HG02623 (cell line): ENCODE measurements at regions not wholly inside any gene's neighbourhood (a gene's known extent, or its start where the extent isn't known, plus 50 kb on each side); places are given as distances from the start of the nearest gene placed in this dataset.
"Not testable (repeated sequence)": the region's sequence is repeated elsewhere in the genome, so short reads cannot be mapped to it uniquely, and the experiment has no call there.

Experiments
- ATAC-seq: cut with Tn5 transposase; IDR thresholded peaks from one replicate; pipeline ENCODE4 v1.9.1; 2021; ENCODE audit warnings: moderate library complexity; ENCODE audit not compliant: unreplicated experiment

DNA sequence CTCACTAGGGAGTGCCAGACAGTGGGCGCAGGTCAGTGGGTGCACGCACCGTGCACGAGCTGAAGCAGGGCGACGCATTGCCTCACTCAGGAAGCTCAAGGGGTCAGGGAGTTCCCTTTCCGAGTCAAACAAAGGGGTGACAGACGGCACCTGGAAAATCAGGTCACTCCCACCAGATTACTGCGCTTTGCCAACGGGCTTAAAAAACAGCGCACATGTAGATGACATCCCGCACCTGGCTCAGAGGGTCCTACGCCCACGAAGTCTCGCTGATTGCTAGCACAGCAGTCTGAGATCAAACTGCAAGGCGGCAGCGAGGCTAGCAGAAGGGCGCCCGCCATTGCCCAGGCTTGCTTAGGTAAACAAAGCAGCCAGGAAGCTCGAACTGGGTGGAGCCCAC is 428.5 kb upstream of the SLC39A10 start:
- not testable (repeated sequence) for ATAC-seq

- no peak for ATAC-seq
These were observed 443.0 kb upstream of the SLC39A10 start for GRCh38 chr2:195214072-195214471.

GRCh38 chr2:195212586-195212985 is 444.4 kb upstream of the SLC39A10 start:
- ATAC-seq = no peak

GRCh38 chr2:195202163-195202845 is 454.7 kb upstream of the SLC39A10 start:
- ATAC-seq = no peak

GRCh38 chr2:195199864-195200263 is 457.2 kb upstream of the SLC39A10 start:
- ATAC-seq = no peak

DNA sequence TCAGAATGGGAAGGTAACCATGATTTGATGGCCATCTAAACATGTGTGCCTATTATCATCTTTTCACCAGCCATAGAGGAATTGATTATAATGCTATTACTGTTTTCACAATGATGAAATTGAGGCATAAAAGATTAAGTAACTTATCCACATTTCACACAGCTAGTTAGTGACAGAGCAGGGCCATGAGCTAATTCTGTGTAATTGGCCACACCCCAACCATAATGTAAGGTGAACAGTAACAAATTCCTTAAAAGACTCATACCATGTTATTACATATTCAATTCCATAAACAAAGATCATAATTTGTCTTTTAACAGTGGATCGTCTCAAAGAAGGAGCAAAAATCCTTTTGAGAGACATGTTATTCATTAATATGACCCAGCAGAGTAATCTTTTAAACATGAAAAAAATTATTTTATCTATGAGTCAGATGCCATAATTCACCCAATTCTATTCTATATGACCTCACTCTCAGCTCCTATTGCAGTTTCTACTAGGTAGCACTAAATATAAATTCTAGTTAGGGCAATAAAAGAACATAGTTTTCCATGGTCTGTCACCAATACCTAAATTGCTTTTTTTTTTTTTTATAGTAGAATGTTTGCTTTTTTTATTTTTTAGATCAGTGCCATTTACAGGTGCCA is 475.8 kb upstream of the SLC39A10 start:
- ATAC-seq = no peak

DNA sequence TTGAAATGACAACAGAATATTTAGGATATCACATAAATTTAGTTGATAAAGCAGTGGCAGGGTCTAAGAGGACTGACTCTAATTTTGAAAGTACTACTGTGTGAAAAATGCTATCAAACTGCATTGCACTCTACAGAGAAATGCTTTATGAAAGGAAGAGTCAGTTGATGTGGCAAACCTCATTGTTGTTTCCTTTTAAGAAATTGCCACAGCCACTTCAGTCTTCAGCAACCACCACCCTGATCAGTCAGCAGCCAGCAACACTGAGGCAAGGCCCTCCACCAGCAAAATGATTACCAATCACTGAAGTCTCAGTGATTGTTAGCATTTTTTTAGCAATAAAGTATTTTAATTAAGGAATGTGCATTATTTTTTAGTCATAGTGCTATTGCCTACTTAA is 488.7 kb upstream of the SLC39A10 start:
- no peak for ATAC-seq

DNA sequence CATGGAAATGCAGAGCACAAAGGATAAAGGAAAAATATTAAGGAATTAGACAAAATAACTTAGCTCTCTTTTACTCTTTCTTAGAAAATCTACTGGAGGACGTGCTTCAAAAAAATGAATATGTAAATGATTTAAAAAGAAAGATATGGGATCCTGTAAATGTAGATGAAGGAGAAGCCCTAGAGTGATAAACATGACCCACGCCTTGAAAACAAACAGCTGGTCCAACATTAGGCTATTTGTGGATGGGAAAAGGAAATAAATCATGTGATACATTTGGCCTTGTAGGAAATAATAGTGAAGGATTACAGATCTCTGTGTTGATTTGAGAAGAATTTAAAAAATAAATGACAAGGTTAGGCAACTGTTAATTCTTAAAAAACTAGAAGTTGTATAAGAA is 492.1 kb upstream of the SLC39A10 start:
- no peak for ATAC-seq

DNA sequence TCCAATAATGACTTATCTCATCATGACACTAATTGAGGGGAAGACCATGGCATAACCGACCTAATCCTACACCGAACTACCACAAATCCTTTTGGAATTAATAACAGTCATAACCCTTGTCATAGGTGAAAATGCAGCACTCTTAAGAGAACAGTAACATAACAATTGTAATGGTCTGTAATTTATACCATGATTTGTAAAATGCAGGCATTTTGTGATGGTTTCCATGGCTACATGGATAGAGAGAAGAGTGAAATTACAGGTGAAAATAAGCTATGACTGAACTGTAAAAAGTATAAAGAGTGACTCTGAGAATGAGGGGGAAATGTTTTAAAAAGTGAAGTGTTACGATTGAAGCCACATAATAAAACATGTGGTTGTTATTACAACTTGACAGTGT is 494.1 kb upstream of the SLC39A10 start:
- ATAC-seq = no peak

DNA sequence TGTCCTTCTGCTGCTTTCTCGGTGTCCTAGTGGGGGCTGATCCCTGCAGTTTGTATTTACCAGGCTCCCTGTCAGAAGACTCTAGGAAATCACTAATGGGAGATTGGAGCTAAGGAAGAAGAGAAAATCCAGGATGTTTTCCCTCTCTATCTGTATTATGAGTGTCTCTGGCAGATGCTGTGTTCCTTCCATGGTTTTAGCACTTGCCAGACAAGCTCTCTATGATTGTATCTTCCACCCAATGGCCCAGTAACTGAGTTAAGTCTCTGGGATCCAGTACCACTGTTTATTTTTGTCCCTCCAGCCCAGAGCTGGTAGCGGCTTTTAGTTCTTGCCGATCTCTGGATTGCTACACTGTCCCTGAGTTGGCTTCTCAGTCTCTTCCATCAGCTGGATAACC is 494.8 kb upstream of the SLC39A10 start:
- ATAC-seq = no peak

- no peak for ATAC-seq
These were observed 496.1 kb upstream of the SLC39A10 start for GRCh38 chr2:195160963-195161362.

GRCh38 chr2:195151711-195152110 is 505.3 kb upstream of the SLC39A10 start:
- ATAC-seq = no peak

- ATAC-seq = no peak
These were observed 506.2 kb upstream of the SLC39A10 start for GRCh38 chr2:195150819-195151218.

DNA sequence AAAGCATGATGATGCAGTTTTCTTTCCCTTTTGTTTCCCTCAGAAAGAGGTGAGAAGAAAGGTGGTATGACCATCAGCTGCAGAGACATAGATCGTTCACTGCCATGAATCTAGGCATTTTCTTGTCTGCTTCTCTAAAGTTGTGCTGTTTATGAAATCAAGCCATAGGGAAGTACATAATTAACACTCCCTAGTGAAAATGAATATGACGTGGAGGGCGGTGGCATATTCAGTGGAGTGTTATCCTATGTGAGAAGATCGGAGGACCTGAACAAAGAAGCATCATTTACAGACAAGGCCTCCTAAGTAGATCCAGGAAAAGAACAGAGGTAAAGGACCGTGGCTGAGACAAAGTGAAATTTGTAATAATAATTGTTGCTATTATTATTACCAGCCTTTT is 509.0 kb upstream of the SLC39A10 start:
- ATAC-seq = no peak

DNA sequence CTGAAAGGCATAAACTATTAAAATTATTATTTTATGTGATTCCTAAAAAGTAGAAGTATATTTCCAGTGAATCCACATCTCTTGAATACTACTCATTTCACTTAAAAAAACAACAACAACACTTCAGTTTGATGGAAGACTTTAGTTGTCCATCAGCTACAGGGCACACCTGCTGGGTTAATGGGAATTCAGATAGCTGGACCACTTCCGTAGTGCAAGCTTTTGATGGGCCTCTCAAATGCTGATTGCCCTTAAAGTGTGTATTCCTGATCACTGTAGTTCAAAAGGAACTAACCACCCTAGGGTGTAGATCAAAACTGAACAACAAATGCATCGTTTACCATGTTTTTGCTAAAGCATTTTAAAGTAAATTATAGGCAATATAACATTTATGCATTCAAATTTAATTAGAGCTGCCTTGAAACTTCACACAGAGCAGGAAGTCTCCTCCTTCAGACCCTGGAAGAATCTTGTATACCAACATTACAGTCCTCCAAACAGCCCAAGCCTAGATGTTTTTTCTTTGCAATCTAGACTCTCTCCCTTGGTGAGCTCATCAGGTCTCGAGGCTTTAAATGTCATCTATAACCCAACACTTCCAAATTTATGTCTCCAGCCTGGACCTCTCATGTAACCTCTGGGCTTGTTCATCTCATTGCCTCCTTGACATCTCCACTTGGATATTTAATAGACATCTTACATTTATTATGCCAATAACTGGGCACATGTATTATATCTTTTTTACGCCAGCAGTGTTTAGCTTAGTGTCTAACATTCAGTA is 510.1 kb upstream of the SLC39A10 start:
- no peak for ATAC-seq

- no peak for ATAC-seq
These were observed 518.6 kb upstream of the SLC39A10 start for GRCh38 chr2:195138435-195138834.

DNA sequence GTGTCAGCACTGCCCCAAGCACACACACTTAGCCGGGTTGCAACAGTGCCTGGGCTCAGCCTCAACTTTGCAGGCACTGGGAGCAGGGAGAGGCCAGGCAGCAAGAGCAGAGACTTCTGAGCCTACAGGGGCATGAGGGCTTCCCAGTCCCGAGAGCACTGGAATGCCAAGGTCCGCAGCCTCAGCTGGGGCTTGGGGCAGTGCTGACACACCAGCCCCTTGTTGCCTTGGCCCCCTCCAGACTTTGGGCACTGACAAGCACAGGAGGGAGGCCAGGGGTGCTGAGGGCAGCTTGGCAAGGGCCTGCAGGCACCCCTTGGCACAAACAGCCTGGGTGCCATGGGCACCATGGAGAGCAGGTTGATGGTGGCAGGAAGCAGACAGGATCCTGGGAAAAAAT is 531.1 kb upstream of the SLC39A10 start:
- not testable (repeated sequence) for ATAC-seq

DNA sequence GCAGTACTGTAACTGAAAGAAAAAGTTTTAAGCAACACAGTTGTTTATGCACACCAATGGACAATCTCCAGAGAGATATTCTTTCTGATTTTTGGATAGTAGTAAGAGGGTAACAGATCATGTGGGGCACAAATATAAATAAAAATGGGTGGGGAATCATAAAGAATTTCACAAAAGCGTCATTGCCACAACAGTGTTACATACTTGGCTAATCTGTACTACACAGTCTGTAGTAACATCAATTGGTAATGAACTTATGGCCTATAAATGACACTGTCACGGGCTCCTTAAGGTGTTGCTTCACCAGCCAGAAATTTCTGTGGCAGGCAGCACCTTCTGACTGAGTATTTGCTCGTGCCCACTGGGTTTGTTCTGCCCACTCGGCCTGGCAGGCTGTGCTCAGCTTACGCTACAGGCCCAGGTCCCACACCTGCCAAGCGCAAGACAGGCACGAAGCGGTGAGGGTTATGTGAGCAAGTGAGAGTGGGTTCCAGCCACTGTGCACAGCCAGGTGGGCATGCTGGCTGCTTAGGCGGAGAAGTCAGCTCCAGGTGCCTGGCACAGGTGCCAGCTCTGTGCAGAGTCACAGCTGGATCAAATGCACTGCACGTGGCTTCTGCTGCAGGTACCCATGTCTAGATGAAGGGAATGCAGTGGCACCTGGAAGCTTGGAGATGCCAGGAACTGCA is 532.5 kb upstream of the SLC39A10 start:
- ATAC-seq = no peak

GRCh38 chr2:195122653-195123052 is 534.4 kb upstream of the SLC39A10 start:
- no peak for ATAC-seq

DNA sequence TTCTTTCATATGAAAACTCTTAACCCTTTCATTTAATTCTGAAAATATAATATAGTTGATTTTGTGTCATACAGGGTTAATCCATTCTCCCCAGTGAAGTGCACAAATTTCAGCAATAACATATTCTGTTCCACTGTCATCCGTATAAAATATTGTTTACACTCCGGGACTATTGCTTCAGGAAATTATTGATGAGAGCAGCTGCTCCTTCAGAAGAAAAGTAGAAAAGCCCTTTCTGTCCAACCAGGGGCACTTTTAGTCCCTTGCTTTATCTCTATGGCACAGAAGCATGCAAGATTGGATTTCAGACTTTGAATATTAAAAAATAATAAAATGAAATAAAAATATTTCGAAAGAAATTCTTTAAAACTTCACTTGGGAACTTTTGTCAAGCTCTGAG is 535.7 kb upstream of the SLC39A10 start:
- ATAC-seq = no peak

- ATAC-seq = no peak
These were observed 537.8 kb upstream of the SLC39A10 start for GRCh38 chr2:195119231-195119630.
